DMS114 treated with DMSO at 0.1 percent for 48 hours (cell line): ENCODE measurements at regions not wholly inside any gene's neighbourhood (a gene's known extent, or its start where the extent isn't known, plus 50 kb on each side); places are given as distances from the start of the nearest gene placed in this dataset.
"Not testable (repeated sequence)": the region's sequence is repeated elsewhere in the genome, so short reads cannot be mapped to it uniquely, and the experiment has no call there.

ENCODE experiments used
- DNase-seq: peaks from one replicate; lab custom pipeline; 2025; ENCODE audit not compliant: unreplicated experiment; lab: John Stamatoyannopoulos, UW

DNA sequence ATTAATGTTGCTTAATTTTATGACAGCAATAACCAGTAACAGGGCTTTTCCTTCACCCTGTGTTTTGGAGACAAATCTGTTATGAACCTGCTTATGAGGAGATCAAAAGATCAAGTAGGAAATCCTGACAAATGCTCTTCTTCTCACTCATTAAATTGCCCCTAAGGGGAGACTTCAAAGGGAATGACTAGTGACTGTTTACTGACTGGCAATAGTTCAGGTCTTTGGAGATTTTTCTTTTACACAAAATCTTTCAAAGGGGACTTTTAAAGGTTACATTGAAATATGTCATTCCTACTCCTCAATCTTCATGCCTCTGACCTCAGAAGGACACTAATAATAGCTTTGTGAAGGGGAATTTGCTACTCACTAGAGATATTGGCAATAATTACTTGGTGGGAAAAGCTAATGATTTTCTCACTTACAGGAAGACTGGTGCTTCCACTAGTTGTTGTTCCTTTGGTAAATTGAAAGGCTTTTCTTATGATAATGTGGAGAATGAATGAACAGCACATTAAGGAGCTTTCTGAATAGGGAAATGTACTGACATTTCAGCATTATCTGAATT is 292.9 kb upstream of the CA10 start:
- no peak for DNase-seq

DNA sequence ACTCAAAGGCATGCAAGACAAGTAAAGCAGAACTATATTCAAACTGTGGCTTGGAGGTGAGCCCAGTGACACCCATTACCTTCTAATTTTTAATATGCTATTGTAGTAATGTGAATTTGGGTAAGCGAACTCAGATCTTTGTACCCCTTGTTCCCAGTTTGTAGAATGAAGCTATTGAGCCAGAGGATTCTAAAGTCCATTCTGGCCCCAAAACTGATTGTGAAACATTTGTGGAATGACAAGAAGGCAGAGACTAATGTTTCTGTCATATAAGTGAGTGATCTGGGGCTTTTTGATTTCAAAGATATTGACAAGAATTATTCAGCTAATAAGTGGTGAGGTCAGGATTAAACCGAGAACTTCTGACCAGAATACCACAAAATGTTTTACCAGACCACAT is 283.8 kb upstream of the CA10 start:
- DNase-seq = no peak

DNA sequence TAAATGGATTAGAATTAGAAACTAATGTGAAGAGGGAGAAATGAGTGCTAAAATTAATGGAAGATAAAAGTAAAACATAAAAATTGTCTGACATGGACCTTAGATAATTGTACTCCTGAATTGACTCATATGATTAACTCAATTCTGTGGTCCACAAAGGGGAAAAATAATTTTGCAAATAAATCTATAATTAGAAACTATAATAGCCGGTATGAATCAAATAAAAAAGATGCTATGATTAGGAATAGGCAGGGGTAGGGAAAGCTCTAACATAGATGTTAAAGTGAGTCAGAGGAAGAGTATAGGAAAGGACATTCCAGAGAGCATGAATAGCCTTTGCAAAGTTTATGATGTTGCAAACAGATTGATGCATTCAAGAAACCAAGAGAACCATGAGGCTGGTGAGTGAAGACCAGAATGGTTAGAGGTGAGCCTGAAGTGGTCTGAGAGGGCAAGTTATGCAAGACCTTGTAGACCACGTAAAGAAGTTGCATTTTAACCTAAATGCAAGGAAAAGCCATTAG is 262.1 kb upstream of the CA10 start:
- no peak for DNase-seq

DNA sequence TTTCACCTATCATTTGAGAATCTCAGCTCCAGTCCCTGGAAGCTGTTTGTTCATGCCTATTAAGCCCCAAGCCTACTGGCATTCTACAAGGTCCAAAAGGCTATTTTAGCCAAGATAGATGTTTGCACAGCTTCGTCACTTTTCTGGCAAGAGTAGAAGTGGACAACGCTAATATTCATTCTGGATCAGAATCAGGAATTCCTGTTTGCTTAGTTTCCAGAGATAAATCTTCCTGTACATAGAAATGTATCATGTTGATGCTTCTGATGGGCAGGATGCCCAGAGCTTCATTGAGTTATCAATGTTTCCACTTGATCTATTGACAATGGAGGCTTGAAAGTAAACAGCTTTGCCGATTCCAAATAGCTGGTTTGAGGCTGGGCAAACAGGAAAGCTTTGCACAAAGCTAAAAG is 260.7 kb upstream of the CA10 start:
- no peak for DNase-seq

DNA sequence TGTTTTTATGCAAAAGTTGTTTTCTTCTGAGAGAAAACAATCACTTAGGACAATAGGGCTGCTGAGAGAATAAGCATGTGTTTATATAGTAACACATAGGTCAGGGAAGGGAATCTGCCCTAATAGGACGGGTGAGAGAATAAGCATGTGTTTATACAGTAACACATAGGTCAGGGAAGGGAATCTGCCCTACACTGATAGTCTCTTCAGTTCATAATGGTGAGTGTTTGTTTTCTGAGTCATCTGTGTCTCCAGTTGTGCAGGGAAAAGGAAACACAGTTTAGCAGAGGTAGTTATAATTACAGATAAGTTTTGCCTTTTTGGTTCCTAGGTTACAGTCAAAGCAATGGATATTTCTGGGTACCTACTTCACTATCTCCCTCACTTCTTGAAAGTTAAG is 252.3 kb upstream of the CA10 start:
- no peak for DNase-seq

DNA sequence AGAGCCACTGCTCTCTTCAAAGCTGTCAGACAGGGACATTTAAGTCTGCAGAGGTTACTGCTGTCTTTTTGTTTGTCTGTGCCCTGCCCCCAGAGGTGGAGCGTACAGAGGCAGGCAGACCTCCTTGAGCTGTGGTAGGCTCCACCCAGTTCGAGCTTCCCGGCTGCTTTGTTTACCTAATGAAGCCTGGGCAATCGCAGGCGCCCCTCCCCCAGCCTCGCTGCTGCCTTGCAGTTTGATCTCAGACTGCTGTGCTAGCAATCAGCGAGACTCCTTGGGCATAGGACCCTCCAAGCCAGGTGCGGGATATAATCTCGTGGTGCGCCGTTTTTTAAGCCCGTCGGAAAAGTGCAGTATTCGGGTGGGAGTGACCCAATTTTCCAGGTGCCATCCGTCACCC is 250.7 kb upstream of the CA10 start:
- DNase-seq = not testable (repeated sequence)

DNA sequence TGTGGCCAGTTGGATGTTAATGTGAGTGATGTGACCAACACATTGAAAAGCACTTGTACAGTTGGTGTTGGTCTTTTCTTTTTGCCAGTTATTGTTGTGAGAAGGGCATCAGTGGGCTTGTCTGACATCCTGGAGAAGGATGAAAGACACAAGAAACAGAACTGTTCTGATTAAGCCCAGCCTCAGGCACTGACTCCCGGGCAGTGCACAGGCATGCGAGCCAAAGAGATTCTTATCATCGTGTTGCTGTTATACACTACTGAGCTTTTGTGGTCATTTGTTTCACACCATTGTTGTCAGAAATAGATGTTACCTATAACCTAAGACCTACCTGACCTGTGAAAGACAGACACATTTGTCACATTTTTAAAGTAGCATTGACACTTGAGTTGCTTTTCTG is 236.8 kb upstream of the CA10 start:
- DNase-seq = no peak

DNA sequence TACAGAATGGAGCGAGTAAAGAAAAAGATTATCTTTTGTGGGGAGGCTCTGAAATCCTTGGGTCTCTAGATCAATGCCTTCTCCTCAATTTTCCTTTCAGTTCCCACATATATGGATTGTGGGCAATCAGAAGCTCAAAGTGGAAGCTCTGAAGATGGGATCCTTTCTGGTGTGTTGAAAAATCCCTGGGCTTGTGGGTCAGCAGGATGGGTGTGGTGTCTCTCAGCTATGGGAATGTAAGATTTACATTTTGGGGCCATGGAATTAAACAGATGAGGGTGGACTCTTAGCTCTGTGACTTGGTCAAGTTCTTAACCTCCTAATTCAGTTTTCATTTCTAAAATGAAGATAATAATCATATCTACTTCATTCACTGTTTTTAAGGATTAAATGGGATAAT is 231.9 kb upstream of the CA10 start:
- no peak for DNase-seq

DNA sequence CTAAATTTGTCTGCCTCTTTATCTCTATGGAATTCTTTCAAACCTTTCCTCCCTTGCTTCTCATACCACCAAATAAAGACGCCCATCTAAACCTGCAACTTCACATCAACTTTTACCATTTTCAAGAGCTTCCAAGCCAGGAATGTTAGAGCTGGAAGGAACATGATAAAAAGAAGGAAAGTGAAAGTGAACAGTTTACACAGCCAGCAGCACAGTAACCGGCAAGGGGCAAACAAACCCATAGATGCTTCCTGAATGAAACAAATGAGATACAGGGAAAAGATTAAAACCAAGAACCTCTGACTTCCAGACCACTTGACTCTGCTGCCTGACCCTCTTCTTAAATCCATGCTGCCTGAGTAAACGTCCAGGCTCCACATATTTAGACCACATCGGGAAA is 231.1 kb upstream of the CA10 start:
- DNase-seq = no peak

DNA sequence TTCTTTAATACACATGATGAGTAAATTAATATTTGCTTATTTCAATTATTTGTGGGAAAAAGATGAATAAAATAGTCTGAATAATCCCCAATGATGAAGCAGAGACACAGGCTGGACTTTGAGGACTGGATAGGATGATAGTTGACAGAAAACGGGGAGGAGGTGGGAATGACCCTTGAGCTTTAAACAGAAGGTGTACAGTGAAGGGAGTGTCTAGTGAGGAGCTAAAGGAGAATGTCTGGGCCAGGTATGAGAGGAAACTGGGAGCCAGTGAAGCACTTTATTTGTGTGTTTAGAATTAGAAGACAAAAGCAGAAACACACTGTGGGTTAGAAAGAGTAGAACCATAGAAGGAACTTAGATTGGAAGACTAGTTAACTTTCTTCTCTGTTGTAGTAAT is 230.4 kb upstream of the CA10 start:
- DNase-seq = no peak

DNA sequence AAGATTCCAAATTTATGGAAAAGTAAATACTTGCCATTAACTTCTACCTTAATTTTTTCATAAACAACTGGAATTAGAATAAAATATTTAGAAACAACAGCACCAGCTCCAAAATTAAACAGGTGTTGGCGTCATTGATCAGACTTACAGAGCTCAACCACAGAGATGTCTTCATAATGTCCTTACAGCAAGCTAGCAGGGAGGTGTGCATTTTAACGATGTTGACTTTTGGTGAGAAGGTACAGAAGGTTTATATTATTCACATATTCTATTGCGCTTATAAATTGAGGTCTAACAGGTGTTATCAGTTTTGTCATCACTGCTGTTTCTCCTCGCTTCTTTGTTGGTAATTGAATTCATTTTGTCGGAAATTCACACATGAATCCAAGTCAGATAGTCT is 226.2 kb upstream of the CA10 start:
- no peak for DNase-seq

DNA sequence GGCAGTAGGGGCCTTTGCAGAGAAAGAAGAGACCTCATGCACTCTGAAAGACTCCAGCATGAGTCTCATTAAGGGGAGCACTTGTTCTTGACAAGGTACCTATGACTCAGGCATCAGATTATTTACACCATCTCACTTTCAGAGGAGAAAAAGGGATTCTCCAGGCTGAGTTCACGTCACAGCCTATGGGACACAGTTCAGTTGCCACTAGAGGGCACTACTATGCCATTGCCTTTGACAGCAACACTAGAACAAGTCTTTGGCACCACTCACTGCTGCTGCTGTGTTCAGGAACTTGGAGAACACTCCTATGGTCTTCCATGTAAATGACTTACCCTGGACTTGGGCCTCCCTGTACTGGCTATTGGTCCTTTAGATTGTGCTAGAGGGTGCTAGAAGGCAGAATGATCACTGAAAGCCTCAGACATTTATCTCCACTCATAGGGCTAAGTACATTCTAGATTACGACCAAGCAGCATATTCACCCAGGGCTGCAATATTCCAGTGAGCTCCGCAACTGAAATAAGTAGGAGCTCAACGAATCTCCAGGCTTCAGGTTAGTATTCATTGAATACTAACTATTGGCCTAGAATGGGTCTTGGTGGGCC is 225.1 kb upstream of the CA10 start:
- DNase-seq = peak; percentile 24

DNA sequence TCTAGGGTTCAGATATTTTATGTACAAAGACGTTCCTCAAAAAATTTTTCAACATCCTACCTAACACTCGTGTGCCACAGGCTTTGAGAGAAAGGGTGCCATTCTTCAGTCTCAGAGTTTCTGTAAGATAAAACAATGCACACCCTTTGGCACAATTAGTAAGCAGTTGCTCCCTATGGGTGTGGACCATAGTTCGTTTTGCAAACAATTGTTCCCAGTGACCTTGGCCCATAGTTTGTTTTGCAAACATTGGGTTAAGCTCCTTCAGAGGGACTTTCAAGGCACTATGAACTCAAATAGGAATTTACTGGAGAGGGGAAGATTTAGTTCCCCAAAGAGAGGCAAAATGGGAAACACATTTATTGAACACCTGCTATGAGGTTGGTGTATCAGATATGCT is 220.3 kb upstream of the CA10 start:
- DNase-seq = no peak

DNA sequence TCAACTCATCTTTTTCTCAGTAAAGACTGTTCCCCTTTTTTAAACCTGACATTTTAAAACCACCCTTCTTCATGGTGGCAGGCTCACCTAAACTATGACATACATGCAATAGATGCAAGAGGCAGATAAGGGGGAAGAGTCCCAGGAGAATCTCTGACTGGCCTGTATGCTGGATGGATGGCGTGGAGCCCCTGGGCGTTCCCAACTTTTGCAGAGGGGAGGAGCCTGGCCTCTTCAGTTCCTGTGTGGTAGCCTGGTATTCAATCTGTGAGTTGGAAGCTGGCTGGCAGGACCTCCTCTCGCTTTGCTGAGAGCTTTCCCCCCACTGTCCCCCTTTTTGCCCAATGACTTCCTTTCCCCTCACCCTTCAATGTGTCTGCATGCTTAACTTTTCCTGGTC is 217.6 kb upstream of the CA10 start:
- no peak for DNase-seq

DNA sequence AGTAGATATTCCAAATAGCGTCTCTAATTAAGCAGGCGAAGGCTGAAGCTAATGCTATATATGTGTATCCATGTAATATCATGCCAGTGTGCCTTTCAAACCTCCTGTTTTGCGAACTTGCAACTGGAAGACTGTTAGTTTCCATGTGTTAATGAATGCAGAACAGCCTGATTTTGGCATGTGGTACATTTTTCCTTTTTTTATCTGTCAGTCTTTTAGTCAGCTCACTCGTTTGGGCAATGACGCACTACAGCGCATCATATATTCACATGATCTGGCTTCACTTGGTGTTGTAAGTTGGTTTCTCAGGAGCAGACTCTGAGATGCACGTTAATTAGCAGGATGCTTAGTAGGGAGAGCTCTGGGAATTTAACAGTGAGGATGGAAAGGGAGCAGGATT is 210.4 kb upstream of the CA10 start:
- no peak for DNase-seq

DNA sequence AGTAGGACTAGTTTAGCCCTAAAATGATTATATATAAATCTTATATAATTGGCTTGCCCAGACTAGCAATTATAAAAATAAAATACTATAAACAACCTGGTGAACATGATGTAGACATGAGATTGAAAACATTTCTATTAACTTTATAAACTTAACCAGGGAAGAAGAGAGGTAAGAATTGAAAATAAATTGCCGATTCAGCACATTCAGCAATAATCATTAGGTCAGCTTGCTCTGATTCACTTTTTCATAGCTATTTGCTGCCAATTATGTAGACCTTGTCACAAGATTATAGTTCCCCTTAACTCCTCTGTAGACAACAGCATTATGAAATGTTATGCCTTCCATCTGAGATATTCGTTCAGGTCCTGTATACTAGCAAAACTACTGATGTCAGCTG is 199.3 kb upstream of the CA10 start:
- no peak for DNase-seq

DNA sequence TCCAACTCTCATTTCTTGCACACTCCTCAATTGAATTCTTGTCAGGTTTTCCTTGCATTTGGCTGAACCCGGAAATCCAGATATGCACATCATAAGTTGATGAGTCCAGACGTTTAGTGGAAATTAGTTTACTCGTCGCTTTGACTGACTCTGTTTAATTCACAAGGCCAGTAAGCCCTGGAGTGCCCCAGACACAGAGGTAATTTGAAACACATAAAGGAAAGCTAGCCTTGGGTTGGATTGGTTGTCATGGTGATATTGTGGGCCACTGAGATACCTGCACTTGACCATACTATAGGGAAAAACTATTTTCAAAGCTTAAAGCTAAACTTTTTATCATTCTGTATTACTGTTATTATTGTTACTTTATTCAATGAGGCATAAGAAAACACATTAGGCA is 178.3 kb upstream of the CA10 start:
- no peak for DNase-seq

DNA sequence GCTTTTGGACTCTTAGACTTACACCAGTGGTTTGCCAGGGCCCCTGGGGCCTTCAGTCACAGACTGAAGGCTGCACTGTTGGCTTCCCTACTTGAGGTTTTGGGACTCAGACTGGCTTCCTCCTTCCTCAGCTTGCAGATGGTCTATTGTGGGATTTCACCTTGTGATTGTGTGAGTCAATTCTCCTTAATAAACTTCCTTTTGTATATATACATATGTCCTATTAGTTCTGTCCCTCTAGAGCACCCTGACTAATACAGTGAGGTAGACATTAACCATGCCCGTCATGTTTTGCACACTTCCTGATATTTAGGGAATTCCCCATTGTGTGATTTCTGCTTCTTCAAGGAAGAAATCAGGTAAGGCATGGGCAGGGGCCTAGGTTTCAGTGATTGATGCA is 147.8 kb upstream of the CA10 start:
- no peak for DNase-seq

DNA sequence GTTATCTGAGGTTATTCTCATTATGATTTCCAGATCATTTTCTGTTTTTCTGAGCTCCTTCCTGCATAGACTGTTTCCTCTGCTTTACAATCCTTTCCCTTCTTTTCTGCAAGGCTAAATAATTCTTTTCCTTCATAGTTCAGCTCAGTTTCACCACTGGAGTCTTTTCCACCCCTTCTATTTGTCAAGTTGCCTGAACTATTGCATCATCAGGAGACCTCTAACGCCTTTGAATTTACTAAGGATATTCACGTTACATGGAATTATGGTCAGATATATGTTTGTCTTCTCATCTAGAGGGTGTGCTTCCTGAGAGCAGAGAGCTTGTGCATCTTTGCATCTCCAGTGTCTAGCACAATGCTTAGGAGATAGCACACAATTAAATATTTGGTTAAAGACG is 140.4 kb upstream of the CA10 start:
- no peak for DNase-seq

DNA sequence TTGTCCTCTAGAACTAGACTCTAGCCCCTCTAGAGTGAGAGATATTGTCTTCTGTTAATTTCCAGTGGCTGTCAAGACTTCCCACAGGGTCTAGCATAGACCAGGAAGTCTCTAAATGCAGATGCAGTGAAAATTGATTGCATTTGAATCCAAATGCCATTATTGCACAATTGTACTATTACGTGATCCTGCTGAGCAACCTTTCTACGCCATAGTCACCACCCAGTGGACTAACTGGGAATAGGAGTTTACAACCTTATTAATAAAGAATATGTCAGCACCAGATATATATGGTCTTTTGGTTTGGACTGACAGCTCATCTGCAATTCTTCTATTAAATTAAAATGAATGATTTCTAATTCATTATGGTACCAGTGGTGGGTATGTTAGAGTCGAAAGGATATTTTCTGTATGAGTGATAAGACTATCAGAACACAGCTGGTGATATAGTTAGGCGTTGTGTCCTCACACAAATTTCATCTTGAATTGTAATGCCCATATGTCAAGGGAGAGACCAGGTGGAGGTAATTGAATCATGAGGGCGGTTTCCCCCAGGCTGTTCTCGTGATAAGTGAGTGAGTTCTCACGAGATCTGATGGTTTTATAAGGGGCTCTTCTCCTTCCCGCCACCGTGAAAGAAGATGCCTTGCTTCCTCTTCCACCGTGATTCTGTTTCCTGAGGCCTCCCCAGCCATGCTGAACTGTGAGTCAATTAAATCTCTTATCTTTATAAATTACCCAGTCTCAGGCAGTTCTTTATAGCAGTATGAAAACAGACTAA is 138.9 kb upstream of the CA10 start:
- DNase-seq = peak; percentile 8

DNA sequence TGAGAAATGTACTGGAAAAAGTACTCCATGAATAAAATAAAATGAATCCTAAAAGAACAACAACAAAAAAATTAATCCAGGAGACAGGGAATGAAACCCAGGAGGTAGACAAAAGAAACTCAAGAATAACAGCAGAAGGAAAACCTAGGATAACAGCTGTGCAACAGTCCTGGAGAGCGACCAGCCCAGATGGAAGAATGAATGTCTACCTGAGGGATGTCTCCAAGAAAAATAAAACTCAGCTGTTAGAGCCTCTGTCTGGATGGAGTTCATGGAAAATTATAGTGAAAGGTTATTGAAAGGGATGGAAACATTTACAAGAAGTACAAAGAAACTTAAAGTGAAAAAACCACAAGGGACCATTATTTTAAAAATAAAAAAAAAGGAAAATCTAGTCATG is 135.8 kb upstream of the CA10 start:
- DNase-seq = no peak

DNA sequence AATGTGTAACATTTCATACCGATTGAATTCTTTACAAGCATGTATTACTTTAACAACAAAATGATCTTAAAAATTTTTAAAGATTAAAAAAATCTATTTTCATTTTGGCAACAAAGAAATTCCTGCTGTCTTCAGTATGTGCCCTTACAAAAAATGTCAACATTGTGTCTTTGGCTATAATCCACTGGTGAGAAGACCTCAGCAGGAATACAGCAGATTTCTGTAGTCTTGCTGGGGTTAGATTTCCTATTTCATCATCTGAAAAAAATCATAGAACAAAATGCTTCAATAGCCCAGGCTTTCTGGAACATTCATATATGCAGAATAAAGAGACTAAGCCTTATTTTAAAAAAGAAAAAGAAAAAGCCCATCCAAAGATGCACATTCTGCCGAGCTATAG is 129.1 kb upstream of the CA10 start:
- DNase-seq = no peak

DNA sequence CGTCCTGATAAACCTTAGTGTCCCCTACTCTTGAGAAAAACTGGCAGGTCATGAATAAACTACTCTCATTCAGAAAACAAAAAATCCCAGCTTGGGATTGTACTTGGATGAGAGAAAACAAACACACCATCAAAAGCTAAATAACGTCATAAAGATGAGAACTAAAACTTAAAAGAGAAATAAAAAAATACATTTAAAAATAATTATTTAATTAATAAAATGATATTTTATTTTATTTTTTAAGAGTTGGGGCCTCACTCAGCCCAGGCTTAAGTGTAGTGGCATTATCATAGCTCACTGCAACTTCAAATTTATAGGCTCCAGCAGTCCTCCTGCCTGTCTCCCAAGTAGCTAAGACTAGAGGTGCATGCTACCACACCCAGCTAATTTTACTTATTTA is 125.4 kb upstream of the CA10 start:
- DNase-seq = no peak
